ENCODE measurements at regions not wholly inside any gene's neighbourhood (a gene's known extent, or its start where the extent isn't known, plus 50 kb on each side); places are given as distances from the start of the nearest gene placed in this dataset.

GRCh38 chr2:105625632-105626031 lies 119.1 kb upstream of the NCK2 start:
- 87% methylated on average over 11 of the region's 11 CpGs for WGBS
- Histone ChIP-seq H3K9me3 (no peaks in the 10 kb centered on the region), H3K4me1 (no peaks in the 10 kb centered on the region), H3K36me3 (no peaks in the 10 kb centered on the region), H3K27me3 (peaks cover 10% of the 10 kb centered on the region), H3K27ac (no peak overlapping the region), H3K4me3 (no peak overlapping the region)
- TF ChIP-seq POLR2A (IDR thresholded peaks at IDR 0.05) (no peak), POLR2AphosphoS5 (IDR thresholded peaks at IDR 0.05) (no peak)
- no peak for DNase-seq (ENCODE audit: low spot score in 2 of 2)

- Histone ChIP-seq H3K9me3 (no peaks in the 10 kb centered on the region), H3K27me3 (peaks cover 9% of the 10 kb centered on the region), H3K4me1 (no peaks in the 10 kb centered on the region), H3K36me3 (no peaks in the 10 kb centered on the region), H3K27ac (no peak overlapping the region), H3K4me3 (no peak overlapping the region)
- WGBS, result 77% methylated on average over 7 of the region's 7 CpGs
- TF ChIP-seq POLR2AphosphoS5 (IDR thresholded peaks at IDR 0.05) (no peak), EP300 (IDR thresholded peaks at IDR 0.05) (no peak), CTCF (IDR thresholded peaks at IDR 0.05) (no peak), POLR2A (IDR thresholded peaks at IDR 0.05) (no peak)
- DNase-seq (ENCODE audit: low spot score in 2 of 2), result no peak
These were observed 123.7 kb upstream of the NCK2 start for GRCh38 chr2:105621038-105621437.

GRCh38 chr2:105618351-105618659 lies 126.4 kb upstream of the NCK2 start:
- 86% methylated on average over 4 of the region's 4 CpGs for WGBS
- Histone ChIP-seq H3K27me3 (peaks cover 5% of the 10 kb centered on the region), H3K27ac (no peak overlapping the region), H3K4me3 (no peak overlapping the region), H3K36me3 (no peaks in the 10 kb centered on the region), H3K4me1 (no peaks in the 10 kb centered on the region), H3K9me3 (no peaks in the 10 kb centered on the region)
- DNase-seq (ENCODE audit: low spot score in 2 of 2), result no peak
- TF ChIP-seq POLR2A (IDR thresholded peaks at IDR 0.05) (no peak), CTCF (IDR thresholded peaks at IDR 0.05) (no peak), POLR2AphosphoS5 (IDR thresholded peaks at IDR 0.05) (no peak), EP300 (IDR thresholded peaks at IDR 0.05) (no peak)

GRCh38 chr2:105617631-105618350 lies 126.9 kb upstream of the NCK2 start:
- H3K27ac ChIP-seq, result no peak overlapping the region
- TF ChIP-seq CTCF (IDR thresholded peaks at IDR 0.05), result no peak
- TF ChIP-seq EP300 (IDR thresholded peaks at IDR 0.05), result no peak
- no peak for TF ChIP-seq POLR2AphosphoS5 (IDR thresholded peaks at IDR 0.05)
- TF ChIP-seq POLR2A (IDR thresholded peaks at IDR 0.05), result no peak
- H3K4me1 ChIP-seq, result no peaks in the 10 kb centered on the region
- H3K4me3 ChIP-seq, result no peak overlapping the region
- H3K36me3 ChIP-seq, result no peaks in the 10 kb centered on the region
- peaks cover 5% of the 10 kb centered on the region for H3K27me3 ChIP-seq
- DNase-seq (ENCODE audit: low spot score in 2 of 2), result no peak
- 91% methylated on average over 12 of the region's 12 CpGs for WGBS
- H3K9me3 ChIP-seq, result no peaks in the 10 kb centered on the region

GRCh38 chr2:105615305-105615704 lies 129.4 kb upstream of the NCK2 start:
- Histone ChIP-seq H3K9me3 (no peaks in the 10 kb centered on the region), H3K4me1 (peaks cover 5% of the 10 kb centered on the region), H3K27me3 (no peaks in the 10 kb centered on the region), H3K27ac (no peak overlapping the region), H3K4me3 (no peak overlapping the region), H3K36me3 (no peaks in the 10 kb centered on the region)
- no peak for DNase-seq (ENCODE audit: low spot score in 2 of 2)
- TF ChIP-seq POLR2A (IDR thresholded peaks at IDR 0.05) (no peak), POLR2AphosphoS5 (IDR thresholded peaks at IDR 0.05) (no peak), EP300 (IDR thresholded peaks at IDR 0.05) (no peak), CTCF (IDR thresholded peaks at IDR 0.05) (no peak)
- WGBS, result 79% methylated on average over 8 of the region's 8 CpGs
